Liver (tissue), 7 donors: ENCODE measurements at regions not wholly inside any gene's neighbourhood (a gene's known extent, or its start where the extent isn't known, plus 50 kb on each side); places are given as distances from the start of the nearest gene placed in this dataset.

Source experiments
- DNase-seq: peaks from one replicate; pipeline ENCODE4 v3.0.0-alpha.2; 2017; ENCODE audit warnings: low spot score
- H3K27ac ChIP-seq, 2 donors: one replicate each; pipeline ENCODE4 v1.7.0; 2013; ENCODE audit warnings: inconsistent platforms in 2 of 2, low read length in 2 of 2, control low read depth in 1 of 2, low read depth in 1 of 2, mild to moderate bottlenecking in 1 of 2
- H3K27me3 ChIP-seq, 4 donors: one replicate each; pipeline versions ENCODE4 v1.6.1 to v1.7.0; 2013; ENCODE audit warnings: low read length in 3 of 4, inconsistent platforms in 1 of 4, mild to moderate bottlenecking in 1 of 4, moderate library complexity in 1 of 4; ENCODE audit not compliant: control insufficient read depth in 4 of 4, insufficient read depth in 4 of 4
- H3K36me3 ChIP-seq, 4 donors: one replicate each; pipeline versions ENCODE4 v1.6.1 to v1.7.0; 2013; ENCODE audit warnings: low read length in 3 of 4, mild to moderate bottlenecking in 3 of 4, low read depth in 1 of 4, moderate library complexity in 1 of 4; ENCODE audit not compliant: control insufficient read depth in 4 of 4, insufficient read depth in 3 of 4
- H3K4me1 ChIP-seq, 4 donors: one replicate each; pipeline versions ENCODE4 v1.6.1 to v1.7.0; 2013; ENCODE audit warnings: low read length in 3 of 4, mild to moderate bottlenecking in 3 of 4, moderate library complexity in 1 of 4; ENCODE audit not compliant: control insufficient read depth in 4 of 4, insufficient read depth in 4 of 4
- H3K4me3 ChIP-seq, 3 donors: one replicate each; pipeline versions ENCODE4 v1.6.1 to v1.7.0; 2013; ENCODE audit warnings: low read length in 3 of 3, control low read depth in 1 of 3, low read depth in 1 of 3, mild to moderate bottlenecking in 1 of 3
- H3K9ac ChIP-seq, 2 donors: one replicate each; pipeline ENCODE4 v1.7.0; 2013; ENCODE audit warnings: low read length in 2 of 2, mild to moderate bottlenecking in 2 of 2, moderate library complexity in 2 of 2, control low read depth in 1 of 2, low read depth in 1 of 2
- H3K9me3 ChIP-seq, 4 donors: one replicate each; pipeline versions ENCODE4 v1.6.1 to v1.7.0; 2013; ENCODE audit warnings: low read length in 3 of 4; ENCODE audit not compliant: control insufficient read depth in 4 of 4
- ATF3 ChIP-seq: IDR thresholded peaks from 2 replicates; pipeline ENCODE4 v1.6.1; 2016; ENCODE audit warnings: antibody characterized with exemption
- CTCF ChIP-seq: fragments of 150-350 bp; IDR thresholded peaks from 2 replicates; pipeline ENCODE4 v1.5.1; 2017; ENCODE audit warnings: improper control_type of control experiment, low read depth, low read length; ENCODE audit not compliant: missing input control
- EGR1 ChIP-seq, 2 donors: IDR thresholded peaks; 2 replicates each; pipeline ENCODE4 v1.6.1; 2016 to 2018; ENCODE audit warnings: antibody characterized with exemption in 2 of 2, low read depth in 2 of 2
- FOXA1 ChIP-seq: IDR thresholded peaks from 2 replicates; pipeline ENCODE4 v1.6.1; 2016; ENCODE audit warnings: antibody characterized with exemption
- GABPA ChIP-seq, 2 donors: IDR thresholded peaks in 1 of 2; conservative IDR thresholded peaks in 1 of 2; 2 replicates each; pipeline ENCODE4 v1.6.1; 2016; ENCODE audit warnings: antibody characterized with exemption in 2 of 2, mild to moderate bottlenecking in 1 of 2, moderate library complexity in 1 of 2
- HNF4A ChIP-seq, 2 donors: conservative IDR thresholded peaks; 2 replicates each; pipeline ENCODE4 v1.6.1; 2016; ENCODE audit warnings: antibody characterized with exemption in 2 of 2, mild to moderate bottlenecking in 2 of 2
- HNF4G ChIP-seq: IDR thresholded peaks from 2 replicates; pipeline ENCODE4 v1.6.1; 2016; ENCODE audit warnings: antibody characterized with exemption
- JUND ChIP-seq, 2 donors: IDR thresholded peaks; 2 replicates each; pipeline ENCODE4 v1.6.1; 2016; ENCODE audit warnings: antibody characterized with exemption in 2 of 2
- MAX ChIP-seq: IDR thresholded peaks from 2 replicates; pipeline ENCODE4 v1.6.1; 2016; ENCODE audit warnings: antibody characterized with exemption
- NR2F2 ChIP-seq: IDR thresholded peaks from 2 replicates; pipeline ENCODE4 v1.6.1; 2016; ENCODE audit warnings: antibody characterized with exemption
- REST ChIP-seq: IDR thresholded peaks from 2 replicates; pipeline ENCODE4 v1.6.1; 2016; ENCODE audit warnings: antibody characterized with exemption, mild to moderate bottlenecking
- RXRA ChIP-seq, 2 donors: IDR thresholded peaks; 2 replicates each; pipeline ENCODE4 v1.6.1; 2017 to 2018; ENCODE audit warnings: antibody characterized with exemption in 2 of 2, mild to moderate bottlenecking in 1 of 2
- SP1 ChIP-seq: IDR thresholded peaks from 2 replicates; pipeline ENCODE4 v1.6.1; 2018; ENCODE audit warnings: antibody characterized with exemption, mild to moderate bottlenecking
- TAF1 ChIP-seq: conservative IDR thresholded peaks from 2 replicates; pipeline ENCODE4 v1.6.1; 2016; ENCODE audit warnings: antibody characterized with exemption, mild to moderate bottlenecking
- YY1 ChIP-seq: IDR thresholded peaks from 2 replicates; pipeline ENCODE4 v1.6.1; 2016; ENCODE audit warnings: antibody characterized with exemption, mild to moderate bottlenecking
- ZBTB33 ChIP-seq: IDR thresholded peaks from 2 replicates; pipeline ENCODE4 v1.6.1; 2016; ENCODE audit warnings: antibody characterized with exemption
- donor health status: healthy.
- donor health status: healthy.
- donor health status: healthy.
- donor health status: healthy.

GRCh38 chr5:27733237-27733636 is 694.9 kb upstream of the CDH9 start:
- TF ChIP-seq REST, result no peak
- TF ChIP-seq FOXA1, result no peak
- no peak for TF ChIP-seq HNF4G
- no peak for TF ChIP-seq JUND (IDR thresholded peaks at IDR 0.05)
- H3K27ac ChIP-seq, result no peak overlapping the region
- no peak overlapping the region for H3K9ac ChIP-seq
- no peaks in the 10 kb centered on the region for H3K36me3 ChIP-seq
- H3K9me3 ChIP-seq, result no peaks in the 10 kb centered on the region
- no peaks in the 10 kb centered on the region for H3K27me3 ChIP-seq
- DNase-seq, result no peak
- H3K4me3 ChIP-seq, result no peak overlapping the region
- no peaks in the 10 kb centered on the region for H3K4me1 ChIP-seq

GRCh38 chr5:27727254-27727653 is 688.9 kb upstream of the CDH9 start:
- H3K27me3 ChIP-seq, result no peaks in the 10 kb centered on the region
- DNase-seq, result no peak

More at GRCh38 chr5:27727254-27727653, 688.9 kb upstream of the CDH9 start:
- Histone ChIP-seq H3K36me3 (no peaks in the 10 kb centered on the region), H3K27ac (no peak overlapping the region), H3K9ac (no peak overlapping the region), H3K4me1 (no peaks in the 10 kb centered on the region), H3K9me3 (no peaks in the 10 kb centered on the region), H3K4me3 (no peak overlapping the region)
- TF ChIP-seq HNF4G (no peak), CTCF (no peak), TAF1 (no peak), YY1 (no peak), ATF3 (no peak), SP1 (no peak), REST (no peak), MAX (no peak), GABPA (IDR thresholded peaks at IDR 0.05 in 1 of 2, conservative IDR thresholded peaks at IDR 0.05 in 1 of 2) (no peak), EGR1 (IDR thresholded peaks at IDR 0.05; ENCODE audit: low read depth in 2 of 2) (no peak), ZBTB33 (no peak), HNF4A (conservative IDR thresholded peaks at IDR 0.05) (no peak), NR2F2 (no peak), FOXA1 (no peak), RXRA (IDR thresholded peaks at IDR 0.05) (no peak)
